Stomach (tissue), 8 donors: ENCODE measurements at regions not wholly inside any gene's neighbourhood (a gene's known extent, or its start where the extent isn't known, plus 50 kb on each side); places are given as distances from the start of the nearest gene placed in this dataset.

ENCODE experiments used
- DNase-seq, 2 donors: peaks; one replicate each; pipeline versions ENCODE4 v3.0.0 to v3.0.0-alpha.2; 2013 to 2019
- H3K27ac ChIP-seq, 5 donors: fragments of 200-600 bp in 4 of 5; sonication (generic) in 4 of 5; one replicate each; pipeline ENCODE4 v1.5.1; 2013 to 2019; ENCODE audit warnings: mild to moderate bottlenecking in 1 of 5, moderate library complexity in 1 of 5
- H3K27me3 ChIP-seq, 3 donors: fragments of 200-600 bp; sonication (generic); one replicate each; pipeline ENCODE4 v1.5.1; 2017 to 2019; ENCODE audit warnings: mixed run types in 1 of 3
- H3K36me3 ChIP-seq, 4 donors: fragments of 200-600 bp; sonication (generic); 1 replicate in 3 of 4; 2 replicates in 1 of 4; pipeline ENCODE4 v1.5.1; 2016 to 2019
- H3K4me1 ChIP-seq, 4 donors: fragments of 200-600 bp; sonication (generic); one replicate each; pipeline ENCODE4 v1.5.1; 2016 to 2019
- H3K4me3 ChIP-seq, 4 donors: fragments of 200-600 bp; sonication (generic) in 3 of 4; one replicate each; pipeline ENCODE4 v1.5.1; 2016 to 2019; ENCODE audit warnings: mild to moderate bottlenecking in 1 of 4
- H3K9me3 ChIP-seq, 4 donors: fragments of 200-600 bp; sonication (generic); one replicate each; pipeline ENCODE4 v1.5.1; 2016 to 2019
- CTCF ChIP-seq, 7 experiments: fragments of 450-650 bp in 4 of 7; fragments of 200-600 bp in 3 of 7; sonication (generic) in 3 of 7; IDR thresholded peaks; one replicate each; pipeline ENCODE4 v1.5.1; 2016 to 2019; ENCODE audit warnings: antibody characterized with exemption in 7 of 7, control low read depth in 2 of 7, mild to moderate bottlenecking in 1 of 7
- EP300 ChIP-seq: sonication (generic); formaldehyde crosslinking; IDR thresholded peaks from one replicate; pipeline ENCODE4 v1.6.1; 2017; ENCODE audit warnings: antibody characterized with exemption
- POLR2A ChIP-seq, 4 donors: fragments of 450-650 bp; IDR thresholded peaks; one replicate each; pipeline ENCODE4 v1.6.1; 2016; ENCODE audit warnings: antibody characterized with exemption in 4 of 4, control low read depth in 2 of 4, mild to moderate bottlenecking in 1 of 4, moderate library complexity in 1 of 4
- POLR2AphosphoS5 ChIP-seq, 3 donors: sonication (generic); formaldehyde crosslinking; IDR thresholded peaks; one replicate each; pipeline ENCODE4 v1.6.1; 2016; ENCODE audit warnings: antibody characterized with exemption in 3 of 3
- WGBS, 5 donors: extraction: QIAGEN DNeasy Blood & Tissue Kit in 3 of 5; methylation state at CpG; one replicate each; pipeline versions ENCODE4 v1.1.5 to v1.1.7; 2013 to 2018; 5-methylcytosine and 5-hydroxymethylcytosine counted together
- intact Hi-C: fragments of 100-400 bp; cut with DNase I; formaldehyde crosslinking; loops from one replicate; pipeline ENCODE4 v1.15.1; 2023; ENCODE audit warnings: low total_unique reads
- small RNA-seq, 4 donors: library from RNA; depleted of rRNA; stranded (forward); fragments of <200 nt; gene quantifications; one replicate each; pipeline ENCODE3, GENCODE V24; 2016
- donor health status: healthy with polysubstance abuse.
- donor health status: Bipolar disorder and iron deficiency.
- donor health status: healthy.

GRCh38 chr9:38120961-38121360 is 51.9 kb upstream of the SHB start:
- intact Hi-C loops, result no loop called here
- no peaks in the 10 kb centered on the region for H3K36me3 ChIP-seq
- WGBS, 5 donors, result 87 to 93% (median 91%) methylated on average over 5 to 6 of the region's 6 CpGs

GRCh38 chr9:38119560-38120236 is 50.7 kb upstream of the SHB start:
- Histone ChIP-seq H3K9me3 (no peaks in the 10 kb centered on the region), H3K4me1 (no peaks in the 10 kb centered on the region), H3K27me3 (no peaks in the 10 kb centered on the region), H3K27ac (no peak overlapping the region), H3K36me3 (no peaks in the 10 kb centered on the region), H3K4me3 (no peak overlapping the region)
- WGBS, 5 donors, result 40 to 53% (median 51%) methylated on average over 5 of the region's 5 CpGs
- no peak for DNase-seq
- no peak for TF ChIP-seq CTCF (IDR thresholded peaks at IDR 0.05)
- no peak for TF ChIP-seq EP300
- TF ChIP-seq POLR2A (IDR thresholded peaks at IDR 0.05), result no peak
- no peak for TF ChIP-seq POLR2AphosphoS5 (IDR thresholded peaks at IDR 0.05)
- intact Hi-C loops, result no loop called here

More at GRCh38 chr9:38120961-38121360, 51.9 kb upstream of the SHB start:
- Histone ChIP-seq H3K27ac (no peak overlapping the region), H3K27me3 (no peaks in the 10 kb centered on the region), H3K9me3 (no peaks in the 10 kb centered on the region), H3K4me1 (no peaks in the 10 kb centered on the region), H3K4me3 (no peak overlapping the region)
- TF ChIP-seq POLR2AphosphoS5 (IDR thresholded peaks at IDR 0.05) (no peak), CTCF (IDR thresholded peaks at IDR 0.05) (no peak), POLR2A (IDR thresholded peaks at IDR 0.05) (no peak), EP300 (no peak)
- DNase-seq, result no peak

GRCh38 chr9:38118862-38119438 is 49.9 kb upstream of the SHB start:
- no peak for DNase-seq
- Histone ChIP-seq H3K4me1 (no peaks in the 10 kb centered on the region), H3K36me3 (no peaks in the 10 kb centered on the region), H3K27ac (no peak overlapping the region), H3K4me3 (no peak overlapping the region), H3K9me3 (no peaks in the 10 kb centered on the region), H3K27me3 (no peaks in the 10 kb centered on the region)
- intact Hi-C loops, result no loop called here
- TF ChIP-seq POLR2AphosphoS5 (IDR thresholded peaks at IDR 0.05) (no peak), POLR2A (IDR thresholded peaks at IDR 0.05) (no peak), EP300 (no peak), CTCF (IDR thresholded peaks at IDR 0.05) (no peak)
- 74 to 83% (median 78%) methylated on average over 8 of the region's 8 CpGs for WGBS, 5 donors

Small RNA genes lying in the stretch of these regions (small RNA-seq; reads per million reads assigned to genes)
- 0 reads per million in 4 donors for gene RF00096
